SHP77 (cell line): ENCODE measurements at regions not wholly inside any gene's neighbourhood (a gene's known extent, or its start where the extent isn't known, plus 50 kb on each side); places are given as distances from the start of the nearest gene placed in this dataset.

ENCODE experiments used
- DNase-seq, 2 experiments: peaks; one replicate each; lab custom pipeline; 2025; lab: John Stamatoyannopoulos, UW

DNA sequence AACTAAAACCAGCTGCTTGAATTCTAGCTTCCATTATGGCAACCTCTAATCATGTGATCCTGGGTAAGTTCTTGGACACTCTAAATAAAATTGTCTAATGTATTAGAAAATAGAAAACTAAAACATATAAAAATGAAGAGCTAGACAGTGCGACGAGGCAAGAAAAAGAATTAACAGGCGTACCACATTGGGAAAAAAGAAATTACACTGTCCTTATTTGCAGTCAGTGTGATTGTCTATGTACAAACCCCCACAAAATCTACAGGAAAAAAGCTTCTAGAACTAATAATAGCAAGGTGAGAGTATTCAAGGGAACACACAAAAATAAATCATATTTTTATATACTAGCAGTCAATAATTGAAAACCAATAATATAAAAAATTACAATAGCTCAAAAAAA is 625.6 kb upstream of the MKI67 start:
- DNase-seq: no peak

DNA sequence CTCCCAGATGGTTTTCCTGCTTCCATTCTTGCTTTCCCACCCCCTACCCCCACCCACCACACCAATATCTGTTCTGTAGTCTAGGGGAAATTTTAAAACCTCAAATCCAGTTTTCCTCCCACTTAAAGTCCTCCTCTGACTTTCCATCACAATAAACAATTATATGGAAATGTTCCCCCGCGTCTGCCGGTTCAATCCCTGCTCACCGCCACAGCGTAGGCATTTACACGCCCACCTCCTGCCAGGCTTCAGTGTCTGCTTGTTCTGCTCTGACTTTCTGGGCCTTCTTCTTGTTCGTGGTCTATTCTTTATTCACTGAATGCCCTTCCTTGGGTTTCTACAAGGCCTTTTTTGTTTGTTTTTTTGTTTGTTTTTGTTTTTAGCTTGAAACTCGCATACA is 633.0 kb upstream of the MKI67 start:
- no peak for DNase-seq

DNA sequence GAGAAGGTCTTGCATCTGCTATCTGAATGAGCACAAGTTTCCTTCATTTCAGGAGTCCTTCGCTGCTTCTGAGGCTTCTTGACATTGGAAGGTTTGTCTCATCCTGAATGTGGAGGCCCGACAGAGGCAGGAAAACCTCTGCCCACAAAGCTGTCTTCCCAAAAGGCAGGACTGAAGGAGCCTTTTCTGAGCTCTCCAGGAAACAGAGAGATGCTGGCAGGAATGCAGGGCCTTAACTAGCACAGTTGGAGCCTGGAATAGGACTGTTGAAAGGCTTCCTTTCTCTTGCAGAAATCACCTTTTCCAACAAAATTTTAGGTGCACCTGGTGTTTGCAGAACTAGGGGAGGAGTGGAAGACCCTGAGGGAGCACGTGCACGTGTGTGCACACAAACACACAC is 637.4 kb upstream of the MKI67 start:
- DNase-seq: no peak

DNA sequence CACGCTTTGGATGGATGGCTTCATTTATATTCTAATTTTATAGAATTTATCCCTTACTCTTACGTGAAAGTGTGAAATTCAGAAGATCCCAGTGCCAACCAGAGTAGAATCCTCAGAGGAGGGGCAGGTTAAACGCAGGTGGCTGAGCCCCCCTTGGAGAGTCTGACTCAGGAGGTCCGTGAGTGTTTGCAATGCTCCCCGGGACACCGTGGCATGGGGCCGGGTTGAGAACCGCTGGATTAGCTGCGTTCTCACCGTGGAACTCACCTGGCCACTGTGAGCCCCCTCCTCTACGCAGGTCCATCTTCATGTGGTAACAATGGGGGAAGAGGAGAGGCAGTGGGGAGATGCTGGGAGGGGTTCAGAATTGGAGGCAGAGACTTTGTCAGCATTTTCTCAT is 638.0 kb upstream of the MKI67 start:
- DNase-seq: no peak

DNA sequence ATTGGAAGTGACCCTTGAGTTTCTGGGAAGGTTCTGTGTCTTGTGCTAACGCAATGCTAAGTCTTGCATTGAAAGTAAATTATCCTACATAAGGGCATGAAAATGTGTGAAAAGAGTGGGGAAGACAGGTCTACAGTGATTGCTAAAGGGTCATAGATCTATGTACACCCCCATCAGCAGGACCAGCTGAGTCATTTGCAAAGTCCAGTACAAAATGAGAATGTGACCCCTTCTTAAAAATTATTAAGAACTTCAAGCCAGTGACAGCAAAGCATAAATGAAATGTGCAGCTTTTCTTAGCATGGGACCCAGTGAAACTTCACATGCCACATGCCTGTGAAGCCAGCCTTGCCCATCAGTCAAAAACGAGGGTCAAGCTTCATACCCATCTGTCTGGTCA is 640.7 kb upstream of the MKI67 start:
- DNase-seq: no peak

DNA sequence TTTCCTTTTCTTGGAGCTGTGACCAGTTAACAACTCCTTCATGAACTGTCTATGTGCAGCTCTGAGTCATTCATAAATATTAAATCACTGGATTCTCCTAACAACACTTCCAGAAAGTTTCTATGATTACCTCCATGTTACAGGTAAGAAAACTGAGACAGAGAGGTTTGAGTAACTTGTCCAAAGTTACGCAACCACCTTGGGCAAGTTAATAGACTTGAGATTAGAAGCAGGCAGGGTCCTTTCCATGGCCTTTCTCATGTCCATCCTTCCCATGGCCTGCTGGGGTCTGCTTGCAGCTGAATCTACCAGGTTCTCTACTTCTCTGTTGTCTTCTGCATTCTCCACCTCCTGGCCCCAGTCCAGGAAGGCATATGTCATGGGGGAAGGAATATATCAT is 648.8 kb upstream of the MKI67 start:
- DNase-seq: no peak

DNA sequence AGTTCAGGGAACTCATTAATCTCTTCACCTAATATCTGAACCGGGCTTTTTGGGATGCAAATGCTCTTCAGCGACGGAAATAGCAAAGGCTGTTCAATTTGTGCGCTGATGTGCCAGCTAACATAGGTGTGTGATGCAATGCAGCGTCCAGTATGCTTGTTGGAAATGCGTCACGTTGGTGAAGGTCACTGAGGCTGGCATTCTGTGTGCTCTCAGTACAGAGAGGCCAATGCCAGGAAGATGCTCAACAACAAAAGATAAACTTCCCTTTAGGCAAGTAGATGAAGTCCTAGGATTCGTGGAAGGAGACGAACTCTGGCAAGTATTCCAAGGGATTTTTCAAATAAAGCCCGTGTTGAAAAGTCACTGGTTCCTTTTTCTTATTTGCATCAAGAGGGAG is 649.5 kb upstream of the MKI67 start:
- DNase-seq: no peak

DNA sequence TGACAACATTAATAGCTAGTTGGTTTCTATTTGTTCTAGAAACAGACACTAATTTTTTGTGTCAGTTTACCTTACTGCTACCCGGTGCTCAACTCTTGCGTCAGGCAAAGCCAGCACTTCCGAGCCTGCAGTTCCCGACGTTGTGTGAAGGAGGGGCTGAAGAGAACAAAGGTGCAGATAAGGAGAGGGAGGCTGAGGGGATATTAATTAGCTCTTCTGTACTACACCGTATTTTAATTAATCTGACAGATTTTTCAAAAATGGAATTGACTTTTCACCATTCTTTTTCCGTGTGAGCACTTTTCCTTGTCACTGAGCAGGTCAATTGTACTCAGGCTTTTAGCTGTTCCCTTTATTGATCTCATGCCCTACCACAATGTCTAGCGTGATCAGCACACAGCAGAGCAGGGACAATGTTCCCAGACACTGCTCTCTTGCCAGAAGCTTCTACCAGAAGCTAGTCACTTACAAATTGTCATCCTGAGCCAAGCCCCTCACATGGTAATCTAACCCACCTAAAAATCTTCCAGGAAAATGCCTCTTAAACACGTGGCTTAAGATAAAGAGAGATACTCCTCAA is 650.5 kb upstream of the MKI67 start:
- no peak for DNase-seq

DNA sequence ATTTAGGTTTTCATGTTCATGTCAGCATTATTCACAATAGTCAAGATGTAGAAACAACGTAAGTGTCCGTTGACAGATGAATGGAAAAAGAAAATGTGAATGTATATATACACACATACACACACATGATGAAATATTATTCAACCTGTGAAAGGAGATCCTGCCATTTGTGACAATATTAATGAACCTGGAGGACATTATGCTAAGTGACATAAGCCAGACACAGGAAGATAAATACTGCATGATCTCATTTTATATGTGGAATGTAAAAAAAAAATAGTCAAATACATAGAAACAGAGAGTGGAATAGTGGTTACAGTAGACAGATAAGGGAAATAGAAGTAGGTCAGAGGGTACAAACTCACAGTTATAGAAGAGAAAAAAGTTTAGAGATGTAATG is 651.1 kb upstream of the MKI67 start:
- no peak for DNase-seq

DNA sequence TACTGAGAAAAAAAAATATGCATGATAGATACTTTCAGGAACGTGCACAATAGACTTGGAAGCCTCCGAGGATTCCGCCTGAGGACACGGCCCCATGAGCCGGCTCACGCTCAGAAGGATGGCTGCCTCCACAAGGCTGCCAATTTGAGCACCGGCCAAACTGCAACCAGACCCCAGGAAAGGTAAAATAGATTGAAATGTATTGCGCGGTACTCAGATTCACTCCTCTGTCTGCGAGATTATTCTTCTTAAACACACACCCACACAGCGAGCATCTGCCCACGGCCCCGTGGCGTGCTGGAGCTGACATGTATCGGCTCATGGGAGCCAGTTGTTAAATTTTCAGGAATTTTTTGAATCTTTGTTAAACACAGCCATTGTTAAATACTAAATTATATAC is 653.2 kb upstream of the MKI67 start:
- DNase-seq: no peak

DNA sequence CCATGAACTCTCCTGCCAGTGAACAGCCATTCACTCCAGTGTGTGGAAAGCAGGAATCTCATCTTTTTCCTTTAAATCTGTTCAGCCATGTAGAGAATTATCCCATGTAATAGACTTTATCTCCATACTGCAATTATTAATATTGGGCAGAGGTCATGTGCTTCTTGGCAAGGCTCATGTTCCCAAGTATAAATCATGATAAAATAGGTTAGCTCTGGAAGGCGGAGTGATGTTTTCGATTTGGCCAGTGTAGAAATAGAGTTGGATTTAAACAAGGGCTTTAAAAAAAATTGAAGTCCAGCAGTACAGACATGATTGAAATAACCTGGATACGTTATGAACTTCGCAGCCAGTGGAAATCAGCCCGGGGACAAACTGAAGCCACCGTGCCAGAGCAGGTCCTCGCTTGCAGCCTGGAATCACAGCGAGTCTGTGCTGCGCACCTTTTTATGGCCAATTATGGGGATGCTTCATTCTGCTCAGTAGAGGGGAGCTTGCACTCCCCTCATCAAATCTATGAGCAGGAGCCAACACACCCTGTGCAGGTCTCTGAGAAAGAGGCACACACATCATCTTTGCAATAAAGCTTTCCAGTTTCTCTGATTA is 654.0 kb upstream of the MKI67 start:
- no peak for DNase-seq

DNA sequence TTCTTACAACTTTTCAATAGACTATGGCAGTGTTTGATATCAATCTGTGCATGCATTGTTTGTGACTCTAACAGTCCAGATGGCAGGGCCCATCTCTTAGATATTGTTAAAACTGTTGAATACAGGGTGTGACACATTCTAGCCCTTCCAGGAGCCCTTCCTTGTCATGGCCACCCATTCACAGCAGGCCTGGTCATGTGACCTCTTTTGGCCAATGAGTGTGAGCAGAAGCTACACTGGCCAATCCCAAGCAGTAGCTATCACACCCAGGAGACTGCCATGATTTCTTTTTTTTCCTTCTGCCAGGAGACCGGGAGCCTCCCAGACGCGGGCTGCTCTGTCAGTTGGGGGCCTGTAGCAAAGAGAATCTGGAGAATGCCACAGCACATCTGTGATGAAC is 655.4 kb upstream of the MKI67 start:
- DNase-seq: no peak

DNA sequence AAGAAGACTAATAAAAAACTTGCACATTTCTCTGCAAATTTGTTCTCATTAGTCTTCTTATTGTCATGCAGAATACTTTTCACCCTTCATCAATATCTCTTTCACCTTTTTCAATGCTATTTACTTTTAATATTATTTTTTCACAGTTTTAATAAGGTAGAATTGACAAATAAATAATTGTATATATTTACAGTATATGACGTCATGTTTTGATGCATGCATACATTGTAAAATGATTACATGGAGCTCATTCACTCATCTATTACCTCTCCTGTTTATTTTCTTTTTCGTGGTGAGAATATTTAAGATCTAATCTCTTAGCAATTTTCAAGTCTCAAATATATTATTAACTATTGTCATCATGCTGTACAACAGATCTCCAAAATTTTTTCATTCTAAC is 658.2 kb upstream of the MKI67 start:
- DNase-seq: no peak

DNA sequence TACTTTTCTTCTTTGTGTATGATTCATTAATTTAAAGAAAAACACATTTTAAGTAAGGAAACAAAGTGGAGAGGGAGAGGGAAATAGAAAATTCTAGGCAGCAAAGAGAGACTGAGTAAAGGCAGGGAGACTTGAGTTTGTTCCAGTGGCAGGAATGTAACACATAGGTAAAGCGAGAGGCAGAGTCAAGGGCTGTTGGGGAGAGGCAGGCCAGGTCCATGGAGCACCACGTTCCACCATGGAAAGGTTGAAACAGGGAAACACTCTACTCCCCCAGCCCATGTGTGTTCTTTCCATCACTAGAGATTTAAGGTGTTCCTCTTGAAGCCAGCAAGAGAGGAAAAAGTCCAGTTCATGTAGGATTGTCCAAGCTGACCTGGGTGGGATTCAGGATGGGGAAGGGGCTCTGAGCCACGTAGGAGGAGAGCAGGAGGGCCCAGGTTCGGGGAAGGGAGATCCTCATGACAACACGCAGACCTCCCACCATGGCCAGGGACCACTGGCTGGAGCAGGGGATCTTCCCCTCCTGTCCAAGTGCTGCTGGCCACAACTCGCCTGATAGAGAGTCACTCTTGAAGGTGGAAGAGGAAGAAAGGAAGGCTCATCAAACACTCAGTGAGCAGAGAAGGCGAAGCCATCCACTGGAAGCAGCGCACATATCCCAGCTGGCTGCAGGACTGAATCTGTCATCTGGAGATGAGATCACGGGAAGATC is 666.4 kb upstream of the MKI67 start:
- no peak for DNase-seq

DNA sequence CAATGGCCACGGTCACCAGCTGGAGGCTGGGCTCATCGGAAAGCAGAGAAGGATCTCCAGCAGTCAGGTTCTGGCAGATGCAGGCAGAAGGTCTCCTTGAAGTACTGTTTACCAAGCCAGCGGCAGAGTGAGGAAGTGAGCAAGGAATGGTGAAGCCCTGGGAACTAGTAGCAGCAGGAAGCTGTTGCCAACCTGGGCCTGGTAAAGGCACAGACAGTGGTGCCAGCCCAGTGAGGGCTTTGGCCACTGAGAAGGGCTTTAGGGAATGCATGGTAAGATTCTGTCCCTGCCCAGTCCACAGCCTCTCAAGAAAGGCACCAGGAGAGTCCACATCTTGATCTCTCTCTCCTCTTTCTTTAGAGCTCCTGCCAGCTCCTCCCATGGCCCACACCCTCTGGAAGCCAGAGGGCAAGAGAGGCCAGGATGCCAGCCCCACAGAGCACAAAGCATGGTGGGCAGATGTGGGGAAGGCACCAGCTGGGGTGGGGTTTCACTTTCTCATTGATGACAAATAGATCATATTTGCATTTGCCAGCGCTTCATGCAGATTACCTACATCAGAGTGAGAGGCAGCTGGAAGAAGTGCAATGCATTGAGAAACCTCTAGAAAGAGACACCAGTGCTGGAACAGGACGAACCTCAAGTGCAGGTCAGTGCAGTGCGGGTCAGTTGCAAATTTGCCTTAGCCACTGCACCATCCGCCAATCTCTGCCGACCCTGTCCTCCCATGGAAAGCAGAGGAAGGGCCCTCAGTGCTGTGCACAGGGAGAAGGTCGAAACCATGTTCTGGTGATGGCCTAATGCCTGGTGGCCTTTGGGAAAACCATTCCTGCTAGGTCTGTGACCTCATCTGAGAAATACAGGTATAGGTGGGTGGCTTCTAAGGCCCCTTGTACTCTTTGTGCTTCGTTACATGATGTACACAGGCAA is 667.8 kb upstream of the MKI67 start:
- DNase-seq: no peak

DNA sequence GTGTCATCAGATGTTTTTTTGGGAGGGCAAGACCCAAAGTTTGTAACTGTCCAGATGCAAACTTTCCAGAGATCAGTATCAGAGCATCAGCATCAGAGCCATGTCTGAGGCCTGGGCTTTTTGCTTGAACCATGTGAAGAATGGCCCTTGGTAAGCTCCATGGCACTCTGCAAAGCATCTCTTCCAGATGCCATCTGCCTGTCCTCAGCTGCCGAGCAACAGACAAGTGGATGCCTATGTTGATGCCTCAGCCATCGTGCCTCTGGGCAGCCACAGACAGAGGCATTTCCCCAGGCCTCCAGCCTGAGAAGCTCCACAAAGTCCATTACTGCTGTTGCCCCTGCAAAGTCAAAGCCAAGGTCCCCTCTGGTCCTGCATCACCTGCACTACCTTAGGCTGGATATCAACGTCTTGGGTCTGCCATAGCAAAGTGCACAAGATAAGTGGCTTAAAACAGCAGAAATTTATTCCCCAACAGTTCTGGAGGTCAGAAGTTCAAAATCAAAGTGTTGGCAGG is 670.2 kb upstream of the MKI67 start:
- no peak for DNase-seq

DNA sequence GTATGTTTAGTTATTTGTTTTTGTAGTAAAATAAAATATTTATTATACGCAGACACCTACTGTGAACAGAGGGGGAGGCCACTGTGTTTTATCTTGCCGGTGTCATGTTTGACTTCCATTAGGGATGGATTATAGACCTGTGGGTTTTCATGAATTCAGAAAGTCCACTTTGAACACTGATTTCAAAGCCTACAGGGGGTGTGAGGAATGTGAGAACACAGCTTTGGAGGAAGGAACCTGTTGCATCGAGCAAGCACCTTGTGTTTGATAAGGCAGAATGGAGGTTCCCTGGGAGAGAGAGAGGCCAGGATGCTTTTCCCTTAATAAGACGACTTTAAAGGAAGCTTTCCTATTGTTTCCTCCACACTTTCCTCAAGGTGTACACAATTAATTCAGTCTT is 665.0 kb upstream of the MGMT start:
- no peak for DNase-seq

DNA sequence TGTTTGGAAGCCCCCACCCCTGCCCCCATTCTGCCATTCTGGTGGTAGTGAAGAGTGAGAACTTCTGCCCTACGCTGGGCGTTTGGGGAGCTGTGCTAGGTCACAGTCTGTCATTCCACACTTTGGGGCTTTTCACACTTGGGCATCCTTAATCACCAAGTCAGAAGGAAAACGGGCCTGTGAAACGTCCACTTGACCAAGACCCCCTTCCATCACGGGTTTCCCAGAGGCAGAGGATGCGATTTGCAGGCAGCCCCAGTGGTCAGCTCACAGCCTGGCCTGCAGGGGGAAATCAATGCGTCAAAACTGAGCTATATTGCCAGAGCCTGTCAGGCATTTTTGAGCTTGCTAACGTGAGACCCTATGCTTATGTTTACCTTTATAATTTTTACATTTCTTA is 663.3 kb upstream of the MGMT start:
- DNase-seq: no peak

DNA sequence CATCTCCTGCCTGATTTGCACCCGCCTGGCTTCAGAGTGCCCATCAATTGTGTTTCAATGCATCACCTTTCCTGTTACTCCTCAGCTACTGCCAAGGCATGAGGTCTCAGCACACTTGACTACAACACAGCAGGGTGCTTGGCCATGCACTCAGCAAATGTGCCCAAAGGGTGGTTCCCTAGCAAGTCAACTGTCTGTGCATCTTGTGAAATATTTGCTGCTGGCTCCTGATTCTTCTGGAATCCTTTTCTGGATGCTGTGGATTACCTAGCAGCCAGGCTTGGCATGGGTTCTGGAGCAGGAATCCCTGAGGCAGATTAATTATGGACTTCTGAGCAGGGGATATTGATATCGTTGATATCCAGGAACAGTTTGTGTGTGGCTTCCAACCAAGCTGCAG is 662.6 kb upstream of the MGMT start:
- no peak for DNase-seq

DNA sequence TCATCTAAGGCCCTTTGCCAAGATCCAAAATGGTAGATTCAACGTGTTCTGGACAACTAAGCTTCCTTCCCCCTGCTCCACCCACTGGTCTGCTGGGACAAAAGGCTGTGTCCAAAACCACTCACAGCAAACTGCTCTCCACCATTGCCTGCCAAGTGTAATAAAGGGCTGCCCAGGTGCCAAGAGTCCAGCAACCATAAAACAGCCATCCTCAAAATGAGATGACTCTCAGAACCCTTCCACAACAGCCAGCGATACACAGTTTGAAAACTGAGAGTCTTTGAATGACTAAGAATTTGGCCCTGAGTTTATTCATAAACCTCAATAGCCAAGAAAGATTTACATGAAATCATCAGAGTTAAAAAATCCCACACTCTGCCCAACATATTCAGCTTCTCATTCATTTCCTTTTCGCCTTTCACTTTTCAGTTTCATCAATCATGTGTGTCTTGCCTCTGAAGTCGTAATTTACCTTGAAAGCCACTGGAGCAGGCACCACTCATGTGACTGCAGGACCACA is 658.1 kb upstream of the MGMT start:
- no peak for DNase-seq

DNA sequence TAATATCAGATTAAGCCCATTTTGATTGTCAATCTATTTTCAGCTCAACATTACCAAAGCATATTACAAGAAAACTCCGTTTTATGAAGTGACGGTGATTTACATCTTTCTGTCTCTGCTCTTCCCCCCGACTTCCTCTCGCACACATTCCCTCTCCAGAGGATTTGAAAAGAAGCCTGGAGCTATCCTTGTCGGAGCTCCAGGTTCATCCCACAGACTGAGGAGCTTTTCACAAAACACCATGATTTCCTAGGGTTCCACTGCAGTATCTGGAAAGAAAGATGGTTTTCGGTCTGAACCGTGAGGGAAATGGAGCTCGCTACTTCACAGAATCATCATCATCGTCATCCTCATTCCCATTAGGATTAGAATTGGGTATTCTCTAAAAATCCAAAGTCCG is 655.5 kb upstream of the MGMT start:
- no peak for DNase-seq

DNA sequence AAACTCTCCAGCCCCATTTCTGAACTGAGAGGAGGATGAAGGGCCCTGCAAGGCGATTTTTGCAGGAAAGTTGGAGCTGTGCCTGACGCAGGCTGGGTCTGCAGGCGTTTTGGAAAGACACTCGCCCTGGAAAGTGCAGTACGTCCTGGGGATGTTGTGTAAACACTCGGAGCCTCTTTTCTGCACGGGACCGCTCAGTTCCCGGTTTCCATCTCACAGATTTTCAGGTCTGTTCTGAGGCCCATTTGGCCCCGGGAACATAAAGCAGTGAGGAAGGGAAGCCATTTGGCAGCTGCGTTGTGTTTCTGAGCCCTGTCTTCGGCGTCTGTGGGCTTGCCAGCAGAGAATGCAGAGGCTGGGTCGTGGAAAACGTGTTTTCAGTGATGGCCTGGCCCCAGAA is 655.0 kb upstream of the MGMT start:
- no peak for DNase-seq
